Astrocyte of the spinal cord (primary cell): ENCODE measurements at regions not wholly inside any gene's neighbourhood (a gene's known extent, or its start where the extent isn't known, plus 50 kb on each side); places are given as distances from the start of the nearest gene placed in this dataset.

Experiments
- DNase-seq: peaks from one replicate; pipeline ENCODE4 v3.0.0; 2011; ENCODE audit warnings: low read depth, low spot score
- H3K4me3 ChIP-seq: 2 replicates; pipeline ENCODE4 v1.5.1; 2011; ENCODE audit warnings: low read depth, mild to moderate bottlenecking, low read length, moderate library complexity
- CTCF ChIP-seq: IDR thresholded peaks from 2 replicates; pipeline ENCODE4 v1.5.1; 2012; ENCODE audit warnings: low read depth, mild to moderate bottlenecking, low read length, inconsistent platforms
- in situ Hi-C: cut with HindIII; loops from 2 replicates; pipeline ENCODE4 v1.10.0; 2017; ENCODE audit warnings: low sequenced_read_pairs

- no peak for DNase-seq
- no peak overlapping the region for H3K4me3 ChIP-seq
- in situ Hi-C loops, result no loop called here
- TF ChIP-seq CTCF, result no peak
Measured at GRCh38 chr9:115615000-115615401, 497.0 kb upstream of the TNC start.

GRCh38 chr9:115615821-115616665 lies 498.1 kb upstream of the TNC start:
- in situ Hi-C loops, result no loop called here
- no peak overlapping the region for H3K4me3 ChIP-seq
- no peak for TF ChIP-seq CTCF
- DNase-seq, result peak; percentile 92

GRCh38 chr9:115616666-115617239 lies 498.8 kb upstream of the TNC start:
- in situ Hi-C loops, result no loop called here

GRCh38 chr9:115625251-115625650 lies 507.3 kb upstream of the TNC start:
- H3K4me3 ChIP-seq, result no peak overlapping the region
- DNase-seq, result no peak
- in situ Hi-C loops, result no loop called here
- TF ChIP-seq CTCF, result no peak

More at GRCh38 chr9:115616666-115617239, 498.8 kb upstream of the TNC start:
- DNase-seq, result no peak
- H3K4me3 ChIP-seq, result no peak overlapping the region
- no peak for TF ChIP-seq CTCF

- DNase-seq, result no peak
- TF ChIP-seq CTCF, result no peak
- no peak overlapping the region for H3K4me3 ChIP-seq
- in situ Hi-C loops, result no loop called here
Measured at GRCh38 chr9:115625954-115626353, 508.0 kb upstream of the TNC start.

- in situ Hi-C loops, result no loop called here
- H3K4me3 ChIP-seq, result no peak overlapping the region
- no peak for DNase-seq
- TF ChIP-seq CTCF, result no peak
Measured at GRCh38 chr9:115627511-115627910, 509.6 kb upstream of the TNC start.
